Calu3 (cell line): ENCODE measurements at regions not wholly inside any gene's neighbourhood (a gene's known extent, or its start where the extent isn't known, plus 50 kb on each side); places are given as distances from the start of the nearest gene placed in this dataset.

Experiments
- BruUV-seq: library from RNA; stranded (reverse); fragments of 400-500 nt; replicated peaks from 2 replicates; lab custom pipeline; 2021; lab: Mats Ljungman, UMichigan
- CTCF ChIA-PET: fragments of 300-600 bp; sonication (Branson Sonifier 250); formaldehyde crosslinking; loops from one replicate; lab custom pipeline; 2022; ENCODE audit warnings: antibody characterized with exemption; lab: Charles Lee
- DNase-seq: peaks from one replicate; pipeline ENCODE4 v3.0.0; 2022
- H3K27ac Mint-ChIP-seq: one replicate; pipeline ENCODE4 v1.8.0; 2022; ENCODE audit warnings: mixed read lengths; ENCODE audit not compliant: unreplicated experiment
- H3K27me3 Mint-ChIP-seq: one replicate; pipeline ENCODE4 v1.8.0; 2022; ENCODE audit warnings: mixed read lengths; ENCODE audit not compliant: unreplicated experiment
- H3K36me3 Mint-ChIP-seq: one replicate; pipeline ENCODE4 v1.8.0; 2022; ENCODE audit warnings: mild to moderate bottlenecking, moderate library complexity, mixed read lengths; ENCODE audit not compliant: insufficient read depth, unreplicated experiment
- H3K4me1 Mint-ChIP-seq: one replicate; pipeline ENCODE4 v1.8.0; 2022; ENCODE audit warnings: mild to moderate bottlenecking, low read depth, mixed read lengths; ENCODE audit not compliant: unreplicated experiment
- H3K4me3 Mint-ChIP-seq: one replicate; pipeline ENCODE4 v1.8.0; 2022; ENCODE audit warnings: mild to moderate bottlenecking, low read depth, moderate library complexity, mixed read lengths; ENCODE audit not compliant: unreplicated experiment
- H3K9me3 Mint-ChIP-seq: one replicate; pipeline ENCODE4 v1.8.0; 2022; ENCODE audit warnings: low read depth, mixed read lengths; ENCODE audit not compliant: unreplicated experiment
- CTCF ChIP-seq: fragments of 200-600 bp; IDR thresholded peaks from one replicate; pipeline ENCODE4 v1.8.0; 2022; ENCODE audit warnings: antibody characterized with exemption; ENCODE audit not compliant: unreplicated experiment
- intact Hi-C: fragments of 100-400 bp; cut with micrococcal nuclease; formaldehyde crosslinking; loops from one replicate; pipeline ENCODE4 v1.10.0; 2022; ENCODE audit not compliant: unreplicated experiment

- no peak overlapping the region for H3K27ac Mint-ChIP-seq
These were observed 123.5 kb downstream of the TEX29 start for GRCh38 chr13:111443981-111444380.

GRCh38 chr13:111448504-111448903 lies 128.1 kb downstream of the TEX29 start:
- no peak overlapping the region for H3K27ac Mint-ChIP-seq
- intact Hi-C loops = no loop called here
- CTCF ChIA-PET = no interaction called here
- H3K9me3 Mint-ChIP-seq = peaks cover 6% of the 10 kb centered on the region
- no peaks in the 10 kb centered on the region for H3K36me3 Mint-ChIP-seq
- TF ChIP-seq CTCF = no peak
- DNase-seq = no peak
- H3K4me3 Mint-ChIP-seq = no peak overlapping the region
- H3K27me3 Mint-ChIP-seq = peaks cover 4% of the 10 kb centered on the region
- H3K4me1 Mint-ChIP-seq = no peaks in the 10 kb centered on the region
- no TSS peak for BruUV-seq

More at GRCh38 chr13:111443981-111444380, 123.5 kb downstream of the TEX29 start:
- no TSS peak for BruUV-seq
- DNase-seq = no peak
- H3K4me3 Mint-ChIP-seq = no peak overlapping the region
- H3K36me3 Mint-ChIP-seq = no peaks in the 10 kb centered on the region
- no peaks in the 10 kb centered on the region for H3K4me1 Mint-ChIP-seq
- H3K9me3 Mint-ChIP-seq = peaks cover 8% of the 10 kb centered on the region
- no peak for TF ChIP-seq CTCF
- CTCF ChIA-PET = no interaction called here
- peaks cover 8% of the 10 kb centered on the region for H3K27me3 Mint-ChIP-seq
- intact Hi-C loops = no loop called here

- Mint-ChIP-seq H3K36me3 (no peaks in the 10 kb centered on the region), H3K9me3 (peaks cover 6% of the 10 kb centered on the region), H3K4me1 (no peaks in the 10 kb centered on the region), H3K27ac (no peak overlapping the region), H3K27me3 (no peaks in the 10 kb centered on the region), H3K4me3 (no peak overlapping the region)
- no peak for TF ChIP-seq CTCF
- DNase-seq = no peak
- BruUV-seq = no TSS peak
- intact Hi-C loops = no loop called here
- CTCF ChIA-PET = no interaction called here
These were observed 128.6 kb downstream of the TEX29 start for GRCh38 chr13:111449041-111449440.

GRCh38 chr13:111451402-111451801 lies 131.0 kb downstream of the TEX29 start:
- no peak for TF ChIP-seq CTCF
- DNase-seq = no peak
- no TSS peak for BruUV-seq
- intact Hi-C loops = no loop called here
- Mint-ChIP-seq H3K4me1 (no peaks in the 10 kb centered on the region), H3K36me3 (no peaks in the 10 kb centered on the region), H3K27me3 (no peaks in the 10 kb centered on the region), H3K9me3 (peaks cover 6% of the 10 kb centered on the region), H3K27ac (no peak overlapping the region), H3K4me3 (no peak overlapping the region)
- CTCF ChIA-PET = no interaction called here
